ENCODE measurements at regions not wholly inside any gene's neighbourhood (a gene's known extent, or its start where the extent isn't known, plus 50 kb on each side); places are given as distances from the start of the nearest gene placed in this dataset.
"Not testable (repeated sequence)": the region's sequence is repeated elsewhere in the genome, so short reads cannot be mapped to it uniquely, and the experiment has no call there.

GRCh38 chr4:128653527-128654444 is 155.7 kb upstream of the JADE1 start:
- Mint-ChIP-seq H3K9me3 (peaks cover 12% of the 10 kb centered on the region), H3K4me1 (peaks cover 26% of the 10 kb centered on the region), H3K36me3 (ENCODE audit: low read depth) (no peaks in the 10 kb centered on the region), H3K4me3 (peak overlapping the region in 2 of 3 experiments; percentile 15 to 38), H3K27me3 (ENCODE audit: low read depth) (no peaks in the 10 kb centered on the region), H3K27ac (peak overlapping the region; percentile 63 to 88 (median 75))
- TF ChIP-seq, protein P1, sequence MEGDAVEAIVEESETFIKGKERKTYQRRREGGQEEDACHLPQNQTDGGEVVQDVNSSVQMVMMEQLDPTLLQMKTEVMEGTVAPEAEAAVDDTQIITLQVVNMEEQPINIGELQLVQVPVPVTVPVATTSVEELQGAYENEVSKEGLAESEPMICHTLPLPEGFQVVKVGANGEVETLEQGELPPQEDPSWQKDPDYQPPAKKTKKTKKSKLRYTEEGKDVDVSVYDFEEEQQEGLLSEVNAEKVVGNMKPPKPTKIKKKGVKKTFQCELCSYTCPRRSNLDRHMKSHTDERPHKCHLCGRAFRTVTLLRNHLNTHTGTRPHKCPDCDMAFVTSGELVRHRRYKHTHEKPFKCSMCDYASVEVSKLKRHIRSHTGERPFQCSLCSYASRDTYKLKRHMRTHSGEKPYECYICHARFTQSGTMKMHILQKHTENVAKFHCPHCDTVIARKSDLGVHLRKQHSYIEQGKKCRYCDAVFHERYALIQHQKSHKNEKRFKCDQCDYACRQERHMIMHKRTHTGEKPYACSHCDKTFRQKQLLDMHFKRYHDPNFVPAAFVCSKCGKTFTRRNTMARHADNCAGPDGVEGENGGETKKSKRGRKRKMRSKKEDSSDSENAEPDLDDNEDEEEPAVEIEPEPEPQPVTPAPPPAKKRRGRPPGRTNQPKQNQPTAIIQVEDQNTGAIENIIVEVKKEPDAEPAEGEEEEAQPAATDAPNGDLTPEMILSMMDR (IDR thresholded peaks at IDR 0.05; ENCODE audit: unreplicated experiment in 3 of 3) = no peak

DNA sequence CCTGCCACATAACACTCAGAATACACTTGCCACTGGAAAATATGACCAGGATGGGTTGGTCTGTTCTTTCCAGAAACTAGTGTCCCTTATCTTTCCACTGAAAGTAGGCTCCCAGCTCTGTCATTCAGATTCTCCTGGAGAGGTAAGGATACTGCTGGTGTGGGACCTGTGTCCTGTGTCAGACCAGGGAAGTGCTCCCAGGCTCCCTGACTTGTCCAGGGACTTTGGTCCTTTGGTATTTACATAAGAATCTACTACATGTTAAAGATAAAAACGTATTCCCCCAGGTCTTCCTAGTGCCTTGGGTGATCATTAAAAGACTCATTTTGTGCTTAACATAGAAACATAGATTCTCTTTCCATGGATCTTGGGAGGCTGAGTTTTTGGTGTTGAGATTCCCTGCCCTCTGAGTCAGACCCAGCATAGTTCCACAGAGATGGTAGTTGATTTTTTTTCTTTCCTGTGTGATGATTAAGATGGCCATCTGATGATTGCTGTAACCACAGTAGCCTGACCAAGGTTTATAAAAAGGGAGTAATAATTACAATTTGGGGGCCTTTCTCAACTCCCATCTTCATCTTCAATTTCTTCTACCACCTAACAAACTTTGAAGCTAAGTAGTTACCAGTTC is 159.8 kb upstream of the JADE1 start:
- TF ChIP-seq, protein P1 (IDR thresholded peaks at IDR 0.05; ENCODE audit: unreplicated experiment in 3 of 3) = no peak
- no peaks in the 10 kb centered on the region for H3K36me3 Mint-ChIP-seq (ENCODE audit: low read depth)
- no peaks in the 10 kb centered on the region for H3K27me3 Mint-ChIP-seq (ENCODE audit: low read depth)
- no peak overlapping the region for H3K4me3 Mint-ChIP-seq
- peak overlapping the region in 1 of 3 experiments; percentile 6 for H3K27ac Mint-ChIP-seq
- H3K9me3 Mint-ChIP-seq = peaks cover 14% of the 10 kb centered on the region
- peaks cover 10% of the 10 kb centered on the region for H3K4me1 Mint-ChIP-seq

DNA sequence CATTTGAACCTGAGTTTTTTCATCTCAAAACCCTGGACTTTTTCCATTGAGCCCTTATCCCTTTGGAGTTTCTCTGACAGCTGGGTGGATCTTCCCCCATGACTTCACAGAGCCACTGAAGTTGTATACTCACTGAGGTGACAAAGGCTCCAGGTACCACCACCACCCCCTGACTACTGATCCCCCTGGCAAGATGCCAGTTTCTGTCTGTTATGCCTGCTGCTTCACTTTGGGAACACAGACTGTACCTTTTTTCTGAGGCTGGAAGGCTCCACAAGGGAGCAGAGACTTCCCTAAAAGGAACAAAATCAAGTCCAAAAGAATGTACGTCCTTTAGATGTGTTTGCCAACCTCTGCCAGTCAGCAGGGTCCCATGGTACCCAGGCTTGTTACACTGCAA is 160.3 kb upstream of the JADE1 start:
- TF ChIP-seq, protein P1 (IDR thresholded peaks at IDR 0.05; ENCODE audit: unreplicated experiment in 3 of 3) = no peak

GRCh38 chr4:128648021-128648420 is 161.5 kb upstream of the JADE1 start:
- TF ChIP-seq, protein P1 (IDR thresholded peaks at IDR 0.05; ENCODE audit: unreplicated experiment in 3 of 3) = no peak
- peak overlapping the region in 1 of 3 experiments; percentile 39 for H3K27ac Mint-ChIP-seq
- H3K9me3 Mint-ChIP-seq = peaks cover 6% of the 10 kb centered on the region
- H3K27me3 Mint-ChIP-seq (ENCODE audit: low read depth) = no peaks in the 10 kb centered on the region
- H3K4me3 Mint-ChIP-seq = no peak overlapping the region
- H3K4me1 Mint-ChIP-seq = peaks cover under 1% of the 10 kb centered on the region
- H3K36me3 Mint-ChIP-seq (ENCODE audit: low read depth) = no peaks in the 10 kb centered on the region

More for the DNA sequence above, 160.3 kb upstream of the JADE1 start:
- Mint-ChIP-seq H3K4me1 (peaks cover 10% of the 10 kb centered on the region), H3K27ac (peak overlapping the region in 1 of 3 experiments; percentile 6), H3K4me3 (no peak overlapping the region), H3K9me3 (peaks cover 9% of the 10 kb centered on the region), H3K36me3 (ENCODE audit: low read depth) (no peaks in the 10 kb centered on the region), H3K27me3 (ENCODE audit: low read depth) (no peaks in the 10 kb centered on the region)

GRCh38 chr4:128646893-128647292 is 162.6 kb upstream of the JADE1 start:
- not testable (repeated sequence) for H3K9me3 Mint-ChIP-seq; H3K4me1 Mint-ChIP-seq; H3K4me3 Mint-ChIP-seq; H3K27me3 Mint-ChIP-seq (ENCODE audit: low read depth); H3K36me3 Mint-ChIP-seq (ENCODE audit: low read depth); H3K27ac Mint-ChIP-seq

GRCh38 chr4:128644693-128645654 is 164.5 kb upstream of the JADE1 start:
- not testable (repeated sequence) for H3K27me3 Mint-ChIP-seq (ENCODE audit: low read depth); H3K36me3 Mint-ChIP-seq (ENCODE audit: low read depth); H3K27ac Mint-ChIP-seq; H3K4me3 Mint-ChIP-seq; H3K9me3 Mint-ChIP-seq; H3K4me1 Mint-ChIP-seq

DNA sequence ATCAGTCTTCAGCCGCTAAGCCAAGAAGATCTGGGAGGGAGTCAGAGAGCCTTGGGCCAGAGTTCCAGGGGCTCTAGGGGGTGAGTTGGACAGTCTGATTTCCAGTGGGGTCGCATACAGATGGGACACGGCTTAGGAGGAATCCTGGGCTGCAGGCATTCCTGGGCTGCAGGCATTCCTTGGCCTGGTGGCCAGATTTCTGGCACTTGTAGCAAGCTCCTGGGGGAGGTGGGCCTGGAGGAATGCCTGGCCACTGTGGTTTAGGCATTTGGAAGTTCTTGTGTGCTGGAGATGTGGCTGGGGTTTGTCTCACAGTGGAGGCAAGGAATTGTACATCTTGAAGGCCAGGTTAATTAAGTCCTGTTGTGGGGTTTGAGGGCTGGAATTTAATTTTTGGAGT is 165.4 kb upstream of the JADE1 start:
- not testable (repeated sequence) for H3K4me1 Mint-ChIP-seq; H3K27ac Mint-ChIP-seq; H3K27me3 Mint-ChIP-seq (ENCODE audit: low read depth); H3K36me3 Mint-ChIP-seq (ENCODE audit: low read depth); H3K9me3 Mint-ChIP-seq; H3K4me3 Mint-ChIP-seq

DNA sequence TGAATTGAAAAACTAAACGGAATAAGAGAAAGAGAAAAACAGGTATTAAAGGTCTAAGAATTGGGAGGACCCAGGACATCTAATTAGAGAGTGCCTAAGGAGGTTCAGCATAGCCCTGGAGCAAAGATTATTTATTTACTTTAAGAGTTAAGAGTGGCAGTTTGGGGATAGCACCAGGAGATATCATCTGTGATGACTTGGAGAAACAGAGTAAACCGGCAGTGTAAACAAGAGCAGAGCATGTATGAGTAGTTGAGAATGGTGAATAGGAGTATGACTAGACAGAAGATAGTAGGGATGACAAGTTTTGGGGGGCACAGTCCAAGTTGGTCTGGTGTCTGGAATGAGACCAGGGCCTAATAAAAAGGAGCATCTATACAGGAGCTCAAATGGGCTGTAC is 167.9 kb upstream of the JADE1 start:
- H3K36me3 Mint-ChIP-seq (ENCODE audit: low read depth) = not testable (repeated sequence)

More for the DNA sequence above, 167.9 kb upstream of the JADE1 start:
- not testable (repeated sequence) for H3K27ac Mint-ChIP-seq; H3K4me1 Mint-ChIP-seq; H3K27me3 Mint-ChIP-seq (ENCODE audit: low read depth); H3K4me3 Mint-ChIP-seq; H3K9me3 Mint-ChIP-seq
